GM10248 (cell line): ENCODE measurements at regions not wholly inside any gene's neighbourhood (a gene's known extent, or its start where the extent isn't known, plus 50 kb on each side); places are given as distances from the start of the nearest gene placed in this dataset.

Experiments used
- CTCF ChIA-PET: fragments of 300-600 bp; sonication (Branson Sonifier 250); formaldehyde crosslinking; extraction: SDS; loops from one replicate; lab custom pipeline; 2021; ENCODE audit warnings: antibody characterized with exemption; lab: Yijun Ruan, JAX
- POLR2A ChIA-PET: fragments of 350-650 bp; sonication (Branson Sonifier 250); formaldehyde crosslinking; extraction: SDS; loops from one replicate; lab custom pipeline; 2020; ENCODE audit warnings: antibody characterized with exemption; lab: Yijun Ruan, JAX
- DNase-seq: peaks from one replicate; pipeline ENCODE4 v3.0.0; 2012; ENCODE audit errors: extremely low spot score
- TF ChIP-seq, protein P1 (sequence below): IDR thresholded peaks from 2 replicates; pipeline ENCODE4 v1.5.1; 2012; ENCODE audit warnings: mild to moderate bottlenecking, low read depth; ENCODE audit errors: extremely low read depth, missing control alignments, control extremely low read depth

DNA sequence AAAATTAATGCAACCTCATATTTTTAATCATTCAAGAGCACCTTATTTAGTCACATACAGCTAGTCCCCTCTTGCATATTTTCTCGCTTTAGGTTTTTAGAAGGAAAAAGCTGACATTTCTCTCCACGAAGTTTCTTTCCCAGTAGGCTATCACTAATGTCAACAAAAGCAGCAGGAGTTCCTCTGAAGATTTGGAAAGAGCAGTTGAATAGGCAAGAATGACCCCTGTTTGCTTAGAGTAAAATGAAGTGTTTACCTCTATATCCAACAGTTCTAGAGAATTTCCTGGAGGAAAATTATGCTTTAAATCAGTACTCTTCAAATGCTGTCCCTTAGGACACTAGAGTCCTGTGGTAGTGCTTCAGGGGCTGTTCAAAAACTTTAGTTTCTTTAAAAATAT, 188.1 kb upstream of the PRKD1 start:
- ChIA-PET CTCF (no interaction called here), POLR2A (no interaction called here)
- no peak for DNase-seq
- TF ChIP-seq, protein P1, sequence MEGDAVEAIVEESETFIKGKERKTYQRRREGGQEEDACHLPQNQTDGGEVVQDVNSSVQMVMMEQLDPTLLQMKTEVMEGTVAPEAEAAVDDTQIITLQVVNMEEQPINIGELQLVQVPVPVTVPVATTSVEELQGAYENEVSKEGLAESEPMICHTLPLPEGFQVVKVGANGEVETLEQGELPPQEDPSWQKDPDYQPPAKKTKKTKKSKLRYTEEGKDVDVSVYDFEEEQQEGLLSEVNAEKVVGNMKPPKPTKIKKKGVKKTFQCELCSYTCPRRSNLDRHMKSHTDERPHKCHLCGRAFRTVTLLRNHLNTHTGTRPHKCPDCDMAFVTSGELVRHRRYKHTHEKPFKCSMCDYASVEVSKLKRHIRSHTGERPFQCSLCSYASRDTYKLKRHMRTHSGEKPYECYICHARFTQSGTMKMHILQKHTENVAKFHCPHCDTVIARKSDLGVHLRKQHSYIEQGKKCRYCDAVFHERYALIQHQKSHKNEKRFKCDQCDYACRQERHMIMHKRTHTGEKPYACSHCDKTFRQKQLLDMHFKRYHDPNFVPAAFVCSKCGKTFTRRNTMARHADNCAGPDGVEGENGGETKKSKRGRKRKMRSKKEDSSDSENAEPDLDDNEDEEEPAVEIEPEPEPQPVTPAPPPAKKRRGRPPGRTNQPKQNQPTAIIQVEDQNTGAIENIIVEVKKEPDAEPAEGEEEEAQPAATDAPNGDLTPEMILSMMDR = no peak

DNA sequence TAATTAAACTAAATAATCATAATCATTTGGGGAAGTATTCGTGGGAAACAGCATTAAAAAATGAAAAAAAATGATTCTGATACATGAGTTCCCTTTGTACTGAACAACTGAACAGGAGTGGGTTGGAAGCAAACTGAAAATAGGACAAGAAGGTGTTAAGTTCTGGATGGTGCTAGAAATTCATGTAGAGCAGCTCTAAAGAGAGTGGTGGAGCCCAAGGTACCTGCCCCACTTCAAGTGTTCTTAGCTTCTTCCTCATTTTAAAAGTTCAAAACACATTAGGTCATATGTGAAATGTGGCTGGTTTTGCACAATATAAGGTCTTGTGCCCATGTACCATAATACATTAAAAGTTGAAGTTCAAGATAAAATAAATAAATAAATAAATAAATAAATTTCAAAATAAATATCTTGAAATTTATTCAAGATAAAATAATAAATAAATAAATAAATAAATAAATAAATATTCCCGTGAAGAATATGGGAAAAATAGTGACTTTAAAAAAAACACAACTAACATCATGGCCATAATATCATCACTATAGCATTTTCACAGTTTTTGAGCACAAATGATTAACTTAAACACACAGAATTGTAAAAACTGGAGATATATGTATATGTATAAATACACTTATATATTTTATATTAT, 191.5 kb upstream of the PRKD1 start:
- no peak for DNase-seq
- TF ChIP-seq, protein P1 = no peak
- ChIA-PET POLR2A (no interaction called here), CTCF (no interaction called here)

DNA sequence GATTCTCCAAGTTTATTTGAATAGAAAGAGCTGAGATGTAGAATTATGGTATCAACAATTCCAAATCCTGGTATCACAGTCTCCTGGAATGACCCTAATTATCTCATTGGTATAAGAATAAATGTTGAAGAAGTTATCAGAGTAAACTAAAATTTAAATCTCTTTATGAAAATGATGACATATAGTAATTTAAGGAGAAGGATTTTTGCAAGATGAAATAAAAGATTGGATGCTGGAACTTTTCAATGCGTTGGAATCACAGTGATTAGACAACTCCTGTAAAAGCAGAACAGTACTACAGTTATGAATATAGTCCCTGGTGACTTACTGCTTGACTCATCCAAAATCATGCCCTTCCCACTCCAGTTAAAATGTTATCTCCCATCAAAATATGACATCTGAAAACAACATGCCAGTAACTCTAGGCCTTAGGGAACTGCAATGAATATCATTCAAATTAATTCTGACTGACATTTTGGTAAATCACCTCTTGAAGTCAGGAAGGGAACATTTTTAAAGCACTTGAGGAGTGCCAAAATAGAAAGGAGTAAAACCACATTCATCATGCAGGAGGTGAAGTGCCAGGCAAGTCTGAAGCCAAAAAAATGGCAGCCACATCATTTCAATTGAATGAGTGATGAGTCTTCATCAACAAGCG, 197.8 kb upstream of the PRKD1 start:
- no peak for DNase-seq
- ChIA-PET POLR2A (no interaction called here), CTCF (no interaction called here)
- TF ChIP-seq, protein P1 = no peak

DNA sequence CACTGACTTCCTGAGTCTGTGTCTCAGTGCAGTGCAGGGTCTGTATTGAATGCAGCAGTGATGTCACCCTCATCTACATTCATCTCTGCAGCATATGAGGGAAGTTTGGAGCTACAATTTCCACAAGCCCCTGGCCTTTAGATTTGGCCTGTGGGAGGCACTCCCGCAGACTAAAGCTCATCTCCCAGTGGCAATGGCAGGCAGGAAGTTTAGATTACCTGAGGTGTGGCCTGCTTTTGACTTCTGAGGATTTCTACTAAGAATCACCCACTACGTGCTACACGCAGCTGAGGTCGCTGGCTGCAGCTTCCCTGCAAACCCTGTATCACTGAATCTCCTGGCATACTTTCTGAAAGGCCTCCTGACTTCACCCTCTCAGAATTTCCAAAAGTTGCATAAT, 202.2 kb upstream of the PRKD1 start:
- ChIA-PET CTCF (interaction anchor here (1.5 kb wide), 1 partner anchor 9 kb away, joined by 5 read pairs; no protein-coding TSS in a partner anchor), POLR2A (no interaction called here)
- TF ChIP-seq, protein P1 = no peak
- no peak for DNase-seq

DNA sequence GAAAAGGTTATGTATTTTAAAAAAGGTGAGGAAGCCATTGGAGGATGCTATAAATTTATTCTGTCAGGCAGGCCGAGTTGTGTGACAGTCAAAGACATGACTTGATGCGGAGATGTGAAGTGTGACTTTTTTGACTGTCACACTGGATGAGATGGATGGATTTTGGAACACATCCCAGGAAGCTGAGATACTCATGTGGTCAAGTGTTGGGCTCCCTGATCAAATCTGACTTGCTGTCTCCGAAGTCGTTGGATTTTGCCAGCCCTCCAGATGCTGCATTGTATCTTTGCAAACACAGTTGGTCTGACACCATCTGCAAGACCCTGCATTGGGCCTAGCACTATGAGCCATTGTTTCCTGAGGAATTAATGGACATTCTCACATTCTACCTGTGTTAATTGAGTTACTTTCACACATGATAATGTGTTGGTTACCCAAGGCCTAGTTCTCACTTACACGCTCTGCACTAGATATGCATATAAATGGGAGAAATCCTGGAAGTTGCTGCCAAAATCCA, 204.0 kb upstream of the PRKD1 start:
- no peak for DNase-seq
- ChIA-PET CTCF (no interaction called here), POLR2A (no interaction called here)
- TF ChIP-seq, protein P1 = no peak

DNA sequence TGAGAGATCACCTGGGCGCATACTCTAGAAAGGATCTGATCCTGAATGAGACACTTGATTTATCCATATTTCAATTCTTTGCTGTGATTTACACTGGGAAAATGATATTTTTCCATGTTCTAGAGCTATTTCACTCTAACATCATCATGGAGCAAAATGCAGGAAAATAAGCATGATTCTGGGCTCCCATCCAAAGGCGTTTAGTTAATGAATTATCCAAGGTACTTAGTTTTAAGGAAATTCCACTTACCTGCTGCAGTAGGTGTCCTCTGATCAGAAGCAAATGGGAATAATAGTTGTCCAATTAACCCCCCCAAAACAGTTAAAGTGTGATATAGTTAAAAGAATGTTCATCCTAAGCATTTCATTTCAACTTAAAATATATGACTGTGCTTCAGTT, 204.5 kb upstream of the PRKD1 start:
- ChIA-PET CTCF (no interaction called here), POLR2A (no interaction called here)
- no peak for DNase-seq
- TF ChIP-seq, protein P1 = no peak
